ENCODE measurements at regions not wholly inside any gene's neighbourhood (a gene's known extent, or its start where the extent isn't known, plus 50 kb on each side); places are given as distances from the start of the nearest gene placed in this dataset.

GRCh38 chr12:77608271-77608824, 222.3 kb upstream of the NAV3 start:
- Histone ChIP-seq H3K4me3 (no peak overlapping the region), H3K4me1 (peaks cover 25% of the 10 kb centered on the region), H3F3A (ENCODE audit: low read depth) (peaks cover 6% of the 10 kb centered on the region), H3K9me3 (ENCODE audit: low read depth) (no peaks in the 10 kb centered on the region), H3K79me2 (ENCODE audit: low read depth) (no peaks in the 10 kb centered on the region), H2AFZ (replicated peaks) (no peak overlapping the region), H3K9ac (no peak overlapping the region), H4K20me1 (ENCODE audit: low read depth) (no peaks in the 10 kb centered on the region), H3K27ac (no peak overlapping the region), H3K36me3 (no peaks in the 10 kb centered on the region), H3K27me3 (no peaks in the 10 kb centered on the region), H3K4me2 (no peak overlapping the region)
- Mint-ChIP-seq H3K27ac (no peak overlapping the region), H3K4me1 (peaks cover 13% of the 10 kb centered on the region), H3K36me3 (peaks cover 1% of the 10 kb centered on the region), H3K9me3 (peaks cover 2% of the 10 kb centered on the region), H3K4me3 (no peak overlapping the region), H3K27me3 (ENCODE audit: insufficient read depth, low read depth) (no peaks in the 10 kb centered on the region)
- TF ChIP-seq CTCF (IDR thresholded peaks at IDR 0.05) (no peak), EZH2phosphoT487 (IDR thresholded peaks at IDR 0.05) (no peak), EZH2 (IDR thresholded peaks at IDR 0.05) (no peak)
- no peak for DNase-seq (ENCODE audit: low spot score)

GRCh38 chr12:77606348-77606747, 224.3 kb upstream of the NAV3 start:
- no peaks in the 10 kb centered on the region for H3K79me2 ChIP-seq (ENCODE audit: low read depth)
- no peaks in the 10 kb centered on the region for H3F3A ChIP-seq (ENCODE audit: low read depth)
- Mint-ChIP-seq H3K27me3 (ENCODE audit: insufficient read depth, low read depth) (no peaks in the 10 kb centered on the region), H3K9me3 (no peaks in the 10 kb centered on the region), H3K4me1 (peaks cover 13% of the 10 kb centered on the region), H3K4me3 (no peak overlapping the region), H3K27ac (no peak overlapping the region), H3K36me3 (no peaks in the 10 kb centered on the region)
- TF ChIP-seq EZH2 (IDR thresholded peaks at IDR 0.05) (no peak), CTCF (IDR thresholded peaks at IDR 0.05) (no peak), EZH2phosphoT487 (IDR thresholded peaks at IDR 0.05) (no peak)
- peaks cover 13% of the 10 kb centered on the region for H3K4me1 ChIP-seq
- H3K9me3 ChIP-seq (ENCODE audit: low read depth) = no peaks in the 10 kb centered on the region
- no peak overlapping the region for H3K4me3 ChIP-seq
- no peak overlapping the region for H3K27ac ChIP-seq
- no peaks in the 10 kb centered on the region for H3K36me3 ChIP-seq
- no peak overlapping the region for H2AFZ ChIP-seq (replicated peaks)
- no peaks in the 10 kb centered on the region for H3K27me3 ChIP-seq
- no peak overlapping the region for H3K9ac ChIP-seq
- H4K20me1 ChIP-seq (ENCODE audit: low read depth) = no peaks in the 10 kb centered on the region
- DNase-seq (ENCODE audit: low spot score) = no peak
- no peak overlapping the region for H3K4me2 ChIP-seq

- TF ChIP-seq EZH2phosphoT487 (IDR thresholded peaks at IDR 0.05) = no peak
- no peak for TF ChIP-seq EZH2 (IDR thresholded peaks at IDR 0.05)
- no peak for TF ChIP-seq CTCF (IDR thresholded peaks at IDR 0.05)
- Mint-ChIP-seq H3K27ac (no peak overlapping the region), H3K9me3 (no peaks in the 10 kb centered on the region), H3K4me1 (peaks cover 8% of the 10 kb centered on the region), H3K36me3 (no peaks in the 10 kb centered on the region), H3K4me3 (no peak overlapping the region), H3K27me3 (ENCODE audit: insufficient read depth, low read depth) (no peaks in the 10 kb centered on the region)
- Histone ChIP-seq H3K27ac (no peak overlapping the region), H3K4me2 (no peak overlapping the region), H3K36me3 (no peaks in the 10 kb centered on the region), H3K4me3 (no peak overlapping the region), H3K9ac (no peak overlapping the region), H3K27me3 (no peaks in the 10 kb centered on the region), H3K4me1 (peaks cover 13% of the 10 kb centered on the region), H4K20me1 (ENCODE audit: low read depth) (no peaks in the 10 kb centered on the region), H3K79me2 (ENCODE audit: low read depth) (no peaks in the 10 kb centered on the region), H3F3A (ENCODE audit: low read depth) (no peaks in the 10 kb centered on the region), H2AFZ (replicated peaks) (no peak overlapping the region), H3K9me3 (ENCODE audit: low read depth) (no peaks in the 10 kb centered on the region)
- DNase-seq (ENCODE audit: low spot score) = no peak
Observed at GRCh38 chr12:77603946-77604345, 226.7 kb upstream of the NAV3 start.

Data from neural progenitor cell (in vitro differentiated cells).